ENCODE measurements at regions not wholly inside any gene's neighbourhood (a gene's known extent, or its start where the extent isn't known, plus 50 kb on each side); places are given as distances from the start of the nearest gene placed in this dataset.

DNA sequence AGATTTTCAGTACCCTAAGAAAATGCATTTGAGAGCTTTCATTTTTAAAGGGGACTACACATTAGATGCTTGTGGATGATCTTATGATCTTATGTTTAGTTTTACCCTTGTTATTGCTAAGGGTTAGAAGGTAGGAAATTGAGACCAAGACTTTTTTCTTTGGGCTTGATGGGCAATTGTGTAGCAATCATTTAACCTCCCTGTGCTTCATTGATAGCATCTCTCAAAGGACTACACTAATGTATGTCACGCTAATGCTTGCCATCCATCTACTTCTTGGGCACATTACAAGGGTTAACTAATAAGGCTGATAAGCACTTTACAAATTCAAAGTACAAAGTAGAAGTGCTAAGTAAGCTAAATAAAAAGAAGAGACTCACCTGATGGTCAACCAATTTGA is 189.3 kb upstream of the LRP1B start:
- no peak for TF ChIP-seq CTCF (IDR thresholded peaks at IDR 0.05; ENCODE audit: control extremely low read depth, extremely low read depth)
- DNase-seq (no peak), ATAC-seq (ENCODE audit: insufficient read depth, low FRiP score) (no peak)
- no peaks in the 10 kb centered on the region for H3K9me3 ChIP-seq (ENCODE audit: control insufficient read depth in 4 of 4, insufficient read depth in 3 of 4, low read length in 3 of 4)
- H3K27me3 ChIP-seq (ENCODE audit: control insufficient read depth in 3 of 3, insufficient read depth in 3 of 3, low read length in 2 of 3): no peaks in the 10 kb centered on the region
- no peaks in the 10 kb centered on the region for H3K36me3 ChIP-seq (ENCODE audit: control insufficient read depth in 4 of 4, insufficient read depth in 4 of 4, low read length in 4 of 4)
- no peak overlapping the region for H3K4me3 ChIP-seq
- WGBS, 2 donors: 88 to 92% methylated on average over 1 of the region's 1 CpG
- no peaks in the 10 kb centered on the region for H3K4me1 ChIP-seq (ENCODE audit: control insufficient read depth in 5 of 5, insufficient read depth in 5 of 5, low read length in 5 of 5)
- no peak overlapping the region for H3K9ac ChIP-seq (ENCODE audit: insufficient read depth in 1 of 2, low read length in 2 of 2)
- no peak overlapping the region for H3K27ac ChIP-seq (ENCODE audit: low read depth in 1 of 2, low read length in 1 of 2)

DNA sequence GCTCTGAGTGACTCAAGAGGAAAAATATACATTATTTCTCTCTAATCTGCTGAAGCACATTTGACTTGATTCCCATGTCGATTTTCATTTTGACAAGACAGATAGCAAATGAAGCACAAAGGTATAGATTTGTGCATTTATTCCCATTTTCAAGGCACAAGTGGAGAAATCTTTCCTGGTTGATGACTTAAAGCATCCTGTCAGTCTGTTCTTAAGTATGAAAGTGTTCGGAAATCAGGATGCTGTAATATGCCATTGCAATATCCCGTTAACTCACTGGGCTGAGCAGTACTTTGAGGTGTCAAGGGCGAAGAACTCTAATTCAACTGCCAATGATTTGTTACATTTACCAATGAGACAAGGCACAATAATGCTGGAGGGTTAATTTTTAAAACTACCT is 185.2 kb upstream of the LRP1B start:
- 86 to 90% methylated on average over 4 of the region's 4 CpGs for WGBS, 2 donors
- no peak for TF ChIP-seq CTCF (IDR thresholded peaks at IDR 0.05; ENCODE audit: control extremely low read depth, extremely low read depth)
- Histone ChIP-seq H3K27me3 (ENCODE audit: control insufficient read depth in 3 of 3, insufficient read depth in 3 of 3, low read length in 2 of 3) (no peaks in the 10 kb centered on the region), H3K4me3 (no peak overlapping the region), H3K9ac (ENCODE audit: insufficient read depth in 1 of 2, low read length in 2 of 2) (no peak overlapping the region), H3K27ac (ENCODE audit: low read depth in 1 of 2, low read length in 1 of 2) (no peak overlapping the region), H3K4me1 (ENCODE audit: control insufficient read depth in 5 of 5, insufficient read depth in 5 of 5, low read length in 5 of 5) (no peaks in the 10 kb centered on the region), H3K9me3 (ENCODE audit: control insufficient read depth in 4 of 4, insufficient read depth in 3 of 4, low read length in 3 of 4) (no peaks in the 10 kb centered on the region), H3K36me3 (ENCODE audit: control insufficient read depth in 4 of 4, insufficient read depth in 4 of 4, low read length in 4 of 4) (no peaks in the 10 kb centered on the region)
- DNase-seq (no peak), ATAC-seq (ENCODE audit: insufficient read depth, low FRiP score) (no peak)

DNA sequence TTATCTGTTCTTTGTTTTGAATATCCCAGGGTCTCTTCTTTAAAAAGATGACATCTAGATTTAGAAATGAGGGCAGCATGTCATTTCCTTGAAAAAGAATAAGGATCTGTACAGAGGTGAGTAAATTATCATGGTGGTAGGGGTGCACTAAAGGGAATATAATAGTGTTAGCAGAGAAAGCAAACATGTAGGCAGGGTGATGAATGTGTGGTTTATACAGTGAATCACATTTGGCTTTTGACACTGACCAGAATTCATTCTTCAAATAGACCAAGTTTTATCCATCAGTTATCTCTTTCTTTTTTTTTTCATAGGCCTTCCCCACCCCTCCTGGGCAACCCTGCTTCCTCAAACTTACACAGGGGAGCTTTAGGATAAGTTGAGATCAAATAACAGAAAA is 184.5 kb upstream of the LRP1B start:
- DNase-seq (no peak), ATAC-seq (ENCODE audit: insufficient read depth, low FRiP score) (no peak)
- Histone ChIP-seq H3K27me3 (ENCODE audit: control insufficient read depth in 3 of 3, insufficient read depth in 3 of 3, low read length in 2 of 3) (no peaks in the 10 kb centered on the region), H3K4me3 (no peak overlapping the region), H3K4me1 (ENCODE audit: control insufficient read depth in 5 of 5, insufficient read depth in 5 of 5, low read length in 5 of 5) (no peaks in the 10 kb centered on the region), H3K36me3 (ENCODE audit: control insufficient read depth in 4 of 4, insufficient read depth in 4 of 4, low read length in 4 of 4) (no peaks in the 10 kb centered on the region), H3K9me3 (ENCODE audit: control insufficient read depth in 4 of 4, insufficient read depth in 3 of 4, low read length in 3 of 4) (peaks cover 0 to 3% (median 1%) of the 10 kb centered on the region in 4 donors), H3K27ac (ENCODE audit: low read depth in 1 of 2, low read length in 1 of 2) (no peak overlapping the region), H3K9ac (ENCODE audit: insufficient read depth in 1 of 2, low read length in 2 of 2) (no peak overlapping the region)
- TF ChIP-seq CTCF (IDR thresholded peaks at IDR 0.05; ENCODE audit: control extremely low read depth, extremely low read depth): no peak

GRCh38 chr2:142314164-142314563 is 183.3 kb upstream of the LRP1B start:
- ATAC-seq (ENCODE audit: insufficient read depth, low FRiP score) (no peak), DNase-seq (no peak)
- Histone ChIP-seq H3K27me3 (ENCODE audit: control insufficient read depth in 3 of 3, insufficient read depth in 3 of 3, low read length in 2 of 3) (no peaks in the 10 kb centered on the region), H3K9me3 (ENCODE audit: control insufficient read depth in 4 of 4, insufficient read depth in 3 of 4, low read length in 3 of 4) (peaks cover 0 to 4% (median 2%) of the 10 kb centered on the region in 4 donors), H3K27ac (ENCODE audit: low read depth in 1 of 2, low read length in 1 of 2) (no peak overlapping the region), H3K4me1 (ENCODE audit: control insufficient read depth in 5 of 5, insufficient read depth in 5 of 5, low read length in 5 of 5) (no peaks in the 10 kb centered on the region), H3K4me3 (no peak overlapping the region), H3K9ac (ENCODE audit: insufficient read depth in 1 of 2, low read length in 2 of 2) (no peak overlapping the region), H3K36me3 (ENCODE audit: control insufficient read depth in 4 of 4, insufficient read depth in 4 of 4, low read length in 4 of 4) (no peaks in the 10 kb centered on the region)
- no peak for TF ChIP-seq CTCF (IDR thresholded peaks at IDR 0.05; ENCODE audit: control extremely low read depth, extremely low read depth)
- WGBS, 2 donors: 76 to 80% methylated on average over 2 of the region's 2 CpGs
